ENCODE measurements at regions not wholly inside any gene's neighbourhood (a gene's known extent, or its start where the extent isn't known, plus 50 kb on each side); places are given as distances from the start of the nearest gene placed in this dataset.
"Not testable (repeated sequence)": the region's sequence is repeated elsewhere in the genome, so short reads cannot be mapped to it uniquely, and the experiment has no call there.

DNA sequence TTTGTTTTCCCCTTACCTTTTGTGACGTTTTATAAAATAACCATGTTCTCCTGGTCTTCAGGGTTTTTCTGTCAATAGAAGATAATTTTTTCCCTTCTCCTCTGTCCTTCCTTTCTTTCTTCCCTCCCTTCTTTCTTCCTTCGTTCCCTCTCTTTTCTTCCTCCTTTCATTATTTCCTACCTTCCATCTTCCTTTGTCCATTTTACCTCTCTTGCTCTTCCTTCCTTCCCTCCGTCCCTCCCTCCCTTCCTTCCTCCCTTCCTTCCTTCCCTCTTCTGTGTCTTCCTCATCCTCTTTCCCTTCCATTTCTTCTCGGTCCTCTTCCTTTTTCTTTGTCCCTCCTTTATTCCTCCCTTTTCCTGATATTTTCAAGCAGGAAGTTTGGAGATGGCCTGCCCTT is 128.2 kb downstream of the TEX36 start:
- no peak for DNase-seq (ENCODE audit: low read depth in 2 of 3, low spot score in 2 of 3)

DNA sequence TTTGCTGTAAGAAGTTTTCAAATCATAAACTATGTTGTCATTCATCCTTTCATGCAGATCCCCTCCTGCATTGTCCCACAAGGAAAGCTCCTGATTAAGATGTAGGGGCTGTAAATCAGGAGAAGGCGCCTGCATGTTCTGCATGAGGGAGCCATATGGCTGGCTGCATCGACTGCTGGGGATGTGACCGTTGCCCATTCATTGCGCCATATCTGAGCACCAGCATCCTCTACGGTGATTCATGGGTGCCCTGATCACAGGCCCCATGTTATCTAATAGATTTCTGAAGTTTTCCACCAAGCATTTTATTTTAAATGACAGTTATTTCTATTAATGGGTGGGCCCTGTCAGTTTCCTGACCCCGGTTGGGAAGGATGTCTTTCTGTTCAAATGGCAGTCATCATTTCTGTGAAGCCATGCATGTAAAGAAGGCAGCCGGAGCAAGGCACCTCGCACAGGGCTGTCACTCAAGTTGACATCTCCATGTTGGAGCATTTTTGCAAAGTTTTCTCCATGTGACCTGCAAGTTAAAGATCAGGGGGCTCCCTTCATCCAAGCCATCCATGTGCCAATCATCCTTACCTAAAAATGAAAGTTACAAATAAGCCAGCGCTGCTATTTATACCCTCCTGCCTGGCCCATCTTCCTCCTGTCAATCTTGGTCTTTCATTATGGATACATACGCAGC is 128.8 kb downstream of the TEX36 start:
- DNase-seq (ENCODE audit: low read depth in 2 of 3, low spot score in 2 of 3), result no peak

DNA sequence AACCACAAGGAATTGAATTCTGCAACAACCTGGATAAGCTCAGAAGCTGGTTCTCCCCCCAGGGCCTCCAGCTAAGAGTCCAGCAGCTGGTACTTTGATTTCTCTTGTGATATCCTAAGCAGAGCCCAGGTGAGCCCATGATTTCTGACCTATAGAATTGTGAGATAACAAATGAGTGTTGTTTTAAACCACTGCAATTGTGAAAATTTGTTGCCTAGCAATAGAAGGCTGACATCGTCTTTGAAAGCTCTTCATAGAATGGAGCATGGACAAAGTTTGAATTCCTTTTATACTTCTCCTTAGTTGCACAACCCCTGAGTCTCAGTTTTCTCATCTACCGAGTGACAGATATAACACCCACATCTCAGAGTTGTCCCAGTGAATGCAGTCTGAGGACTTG is 129.9 kb downstream of the TEX36 start:
- DNase-seq (ENCODE audit: low read depth in 2 of 3, low spot score in 2 of 3), result no peak

DNA sequence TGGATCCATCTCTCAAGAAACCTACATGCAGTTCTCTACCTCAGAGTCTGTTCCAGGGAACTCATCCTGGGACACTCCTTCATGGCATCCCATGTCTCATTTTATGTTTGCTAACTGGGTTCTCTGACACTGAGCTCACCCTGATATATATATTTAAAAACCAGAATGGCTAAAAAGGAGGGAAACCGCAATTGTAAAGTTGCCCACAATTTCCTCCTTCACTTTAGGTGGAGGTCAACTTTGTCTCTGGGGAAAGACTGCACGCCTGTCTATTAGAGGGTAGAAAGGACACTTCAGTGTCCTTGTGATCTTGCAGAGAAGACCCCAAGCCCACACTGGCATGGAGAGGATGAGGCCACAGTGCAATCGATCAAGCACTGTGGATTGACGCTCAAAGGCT is 131.7 kb downstream of the TEX36 start:
- no peak for DNase-seq (ENCODE audit: low read depth in 2 of 3, low spot score in 2 of 3)

DNA sequence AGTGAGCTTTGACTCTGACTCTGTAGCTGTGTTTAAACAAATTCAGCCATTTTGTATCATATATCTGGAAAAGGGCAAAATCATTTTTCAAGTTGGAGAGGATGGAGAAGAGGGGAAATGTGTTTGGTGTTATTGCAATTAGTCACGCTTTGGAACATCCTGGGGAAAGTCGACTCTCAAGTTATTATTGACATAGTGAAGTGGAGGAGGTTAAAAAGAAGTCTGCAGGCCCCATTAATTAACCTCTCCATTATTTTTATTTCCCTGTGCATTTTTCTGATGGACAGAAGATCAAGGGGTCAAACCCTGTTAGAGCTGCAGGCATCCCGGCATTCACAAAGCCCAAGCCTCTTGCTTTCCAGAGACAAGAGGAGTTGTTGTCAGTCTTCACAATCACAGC is 132.6 kb downstream of the TEX36 start:
- DNase-seq (ENCODE audit: low read depth in 2 of 3, low spot score in 2 of 3), result no peak

DNA sequence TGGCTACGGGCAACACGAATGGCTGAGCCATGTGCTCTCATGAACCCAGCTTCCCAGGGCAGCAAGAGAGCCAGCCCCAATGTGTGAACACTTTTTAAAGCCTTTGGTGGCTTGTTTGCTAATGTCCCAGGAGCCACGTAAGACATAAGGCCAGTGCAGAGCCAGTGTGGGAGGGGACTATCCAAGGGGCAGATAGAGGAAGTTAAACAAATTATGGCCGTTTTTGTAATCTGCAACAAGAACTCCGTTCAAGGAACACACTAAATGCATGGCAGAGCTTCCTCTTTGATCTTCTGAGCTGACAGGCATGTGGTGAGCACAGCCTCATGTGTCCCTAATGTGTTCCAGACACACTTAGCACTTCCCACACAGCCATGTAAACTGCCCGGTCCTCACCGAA is 133.3 kb downstream of the TEX36 start:
- DNase-seq (ENCODE audit: low read depth in 2 of 3, low spot score in 2 of 3), result no peak

DNA sequence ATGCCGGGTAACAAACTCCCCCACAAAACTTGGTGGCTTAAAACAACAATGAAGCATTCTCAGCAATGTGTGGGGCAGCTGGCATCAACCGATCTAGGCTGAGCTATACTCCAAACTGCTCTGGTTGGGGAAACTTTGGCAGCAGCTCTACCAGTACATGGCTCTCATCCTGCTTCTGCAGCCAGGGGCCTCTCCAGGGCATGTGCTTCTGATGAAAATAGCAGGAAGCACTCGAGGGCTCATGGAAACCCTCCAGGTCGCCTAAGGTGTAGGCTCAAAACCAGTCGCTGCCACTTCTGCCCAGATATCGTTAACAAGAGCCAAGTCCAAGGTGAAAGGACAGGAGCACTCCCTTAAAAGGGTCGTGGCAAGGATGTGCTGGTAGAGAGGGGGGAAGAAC is 134.1 kb downstream of the TEX36 start:
- no peak for DNase-seq (ENCODE audit: low read depth in 2 of 3, low spot score in 2 of 3)

DNA sequence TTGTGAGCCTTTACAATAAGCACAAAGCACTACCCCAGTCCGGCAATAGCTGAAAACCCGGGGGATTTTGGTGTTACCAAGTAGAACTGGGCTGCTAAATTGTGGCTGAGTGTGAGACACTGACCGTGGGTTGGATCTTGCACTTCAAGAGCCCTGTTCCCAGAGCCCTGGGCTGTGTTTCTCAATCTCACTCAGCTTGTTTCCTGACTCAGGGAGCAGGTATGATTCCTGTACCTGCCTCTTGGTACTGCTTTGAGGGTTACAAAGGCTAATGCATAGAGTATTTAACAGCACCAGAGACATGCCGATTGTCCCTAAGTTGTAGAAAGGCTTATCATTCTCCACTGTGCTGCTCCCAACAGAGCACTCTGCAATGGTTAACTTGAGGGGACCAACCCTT is 134.6 kb downstream of the TEX36 start:
- no peak for DNase-seq (ENCODE audit: low read depth in 2 of 3, low spot score in 2 of 3)

DNA sequence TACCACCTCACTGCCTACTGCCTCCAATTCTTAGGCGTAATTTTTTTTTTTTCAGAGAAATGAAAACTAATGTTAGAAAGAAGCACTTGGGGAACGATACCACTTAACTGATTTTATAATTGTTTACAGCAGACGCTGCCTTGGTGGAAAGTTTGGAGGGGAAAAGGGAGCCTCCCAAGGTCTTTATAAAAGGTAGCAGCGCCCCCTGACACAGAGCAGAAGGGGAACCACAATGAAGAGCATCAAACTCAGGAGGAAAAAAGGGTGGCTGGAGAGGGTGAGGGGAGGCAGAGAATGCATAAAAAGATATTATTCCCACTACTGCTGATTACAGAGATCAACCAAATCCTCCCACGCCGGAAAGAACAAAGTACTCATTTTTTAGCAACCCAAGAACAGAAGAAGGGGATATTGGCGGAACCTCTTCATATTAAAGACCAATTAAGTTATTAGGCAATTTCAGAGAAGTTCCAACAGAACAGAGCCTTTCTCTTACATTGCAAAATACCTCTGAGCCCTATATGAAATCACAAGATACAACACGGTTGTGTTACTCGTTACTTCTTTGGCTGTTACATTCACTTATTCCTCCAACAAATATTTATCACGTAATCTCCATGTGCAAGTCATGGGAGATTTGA is 135.8 kb downstream of the TEX36 start:
- DNase-seq (ENCODE audit: low read depth in 2 of 3, low spot score in 2 of 3), result no peak

DNA sequence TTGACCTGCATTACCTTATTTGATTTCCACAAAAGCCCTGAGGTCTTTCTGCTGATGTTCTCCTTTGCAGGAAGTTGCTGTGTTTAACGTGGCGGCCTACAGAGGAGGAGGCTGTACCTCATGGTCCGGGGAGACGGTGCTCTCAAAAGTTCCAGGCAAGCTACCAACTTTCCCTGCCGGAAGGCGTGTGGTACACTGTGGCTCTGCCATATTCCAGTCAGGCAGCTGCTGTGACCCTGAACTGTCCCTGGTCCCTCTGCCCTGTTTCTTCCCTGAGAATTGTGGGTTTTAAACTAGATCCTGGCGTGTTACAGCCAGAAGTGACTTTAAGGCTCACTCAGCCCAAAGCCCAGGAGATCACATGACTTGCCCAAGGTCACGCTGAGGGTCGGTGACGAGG is 139.2 kb downstream of the TEX36 start:
- no peak for DNase-seq (ENCODE audit: low read depth in 2 of 3, low spot score in 2 of 3)

DNA sequence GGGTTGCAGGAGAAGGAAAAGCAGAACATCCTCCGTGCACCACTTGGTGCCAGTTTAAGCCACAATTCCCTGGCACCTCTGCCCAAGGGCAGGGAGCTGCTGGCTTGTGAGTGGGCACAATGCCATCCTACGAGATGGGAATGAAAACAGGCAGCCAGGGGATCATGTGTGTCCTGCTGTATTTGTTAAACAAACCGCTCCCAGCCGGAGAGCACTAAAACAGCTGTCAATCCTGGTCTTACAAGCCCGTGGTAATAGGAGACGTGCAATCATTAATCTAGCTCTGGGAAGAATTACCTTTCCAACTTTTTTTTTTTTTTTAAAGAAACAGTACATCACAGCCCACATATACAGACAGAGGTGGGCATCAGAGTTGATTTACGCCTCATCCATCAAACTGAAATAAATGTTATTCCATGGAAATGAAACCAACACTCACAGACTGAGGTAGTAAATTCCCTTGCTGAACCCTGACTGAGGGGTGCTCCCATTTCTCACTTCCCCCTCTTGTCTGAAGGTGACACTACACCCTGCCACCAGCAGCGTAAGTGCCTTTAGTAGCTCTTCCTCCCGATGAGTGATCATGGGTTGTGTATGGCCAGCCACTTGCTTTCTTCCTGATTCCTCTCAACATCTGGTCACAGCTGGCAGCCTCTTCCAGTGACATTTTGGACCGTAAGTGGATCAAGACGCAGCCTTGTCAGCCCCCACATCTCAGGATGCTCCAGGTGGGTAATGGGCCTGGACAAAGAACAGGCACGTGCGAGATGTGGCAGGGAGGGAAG is 143.8 kb downstream of the TEX36 start:
- DNase-seq (ENCODE audit: low read depth in 2 of 3, low spot score in 2 of 3), result no peak

DNA sequence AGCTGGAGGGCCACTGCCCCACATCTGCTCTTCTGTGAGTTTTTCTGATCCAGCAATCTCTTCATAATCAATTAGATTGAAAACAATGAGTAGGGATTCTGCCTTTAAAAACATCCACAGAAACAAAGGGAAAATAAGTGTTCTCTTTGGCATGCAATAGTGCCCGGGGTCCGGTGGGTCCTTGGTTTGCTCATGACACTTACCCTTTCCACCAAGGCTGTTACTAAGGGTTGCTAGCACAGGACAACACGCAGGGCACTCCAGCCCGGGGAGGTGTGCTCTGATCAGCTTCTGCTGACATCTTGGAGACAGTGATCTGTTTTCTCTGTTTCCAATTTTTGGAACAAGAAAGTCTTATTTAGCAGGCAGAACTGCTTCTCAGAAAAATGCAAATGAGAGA is 146.7 kb downstream of the TEX36 start:
- DNase-seq (ENCODE audit: low read depth in 2 of 3, low spot score in 2 of 3), result no peak

DNA sequence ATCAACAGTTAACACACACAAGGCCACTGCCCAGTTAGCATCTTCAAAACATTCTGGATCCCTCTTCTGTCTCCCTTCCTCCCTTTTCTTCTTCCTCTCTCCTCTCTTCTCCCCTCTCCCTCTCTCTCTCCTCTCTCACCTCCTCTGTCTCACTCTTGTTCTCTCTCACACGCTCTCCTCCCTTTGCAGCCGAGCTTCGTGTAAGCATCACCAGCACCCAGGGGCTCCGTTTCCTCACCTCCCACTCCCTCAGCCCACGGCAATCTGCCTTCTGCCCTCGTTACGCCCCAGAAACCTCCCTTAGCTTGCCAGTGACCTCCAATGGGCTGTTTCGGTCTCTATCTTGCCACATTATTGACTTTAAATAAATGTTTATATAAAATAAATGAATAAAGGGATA is 147.4 kb downstream of the TEX36 start:
- no peak for DNase-seq (ENCODE audit: low read depth in 2 of 3, low spot score in 2 of 3)

DNA sequence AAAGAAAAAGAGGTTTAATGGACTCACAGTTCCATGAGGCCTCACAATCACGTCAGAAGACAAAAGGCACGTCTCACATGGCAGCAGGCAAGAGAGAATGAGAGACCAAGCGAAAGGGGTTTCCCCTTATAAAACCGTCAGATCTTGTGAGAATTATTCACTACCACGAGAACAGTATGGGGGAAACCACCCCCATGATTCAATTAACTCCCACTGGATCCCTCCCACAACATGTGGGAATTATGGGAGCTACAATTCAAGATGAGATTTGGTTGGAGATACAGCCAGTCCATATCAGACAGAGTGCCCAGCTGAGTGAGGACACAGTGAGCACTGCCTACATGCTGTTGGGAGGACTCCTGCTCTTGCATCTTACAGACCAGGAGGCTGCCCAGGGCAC is 148.4 kb downstream of the TEX36 start:
- no peak for DNase-seq (ENCODE audit: low read depth in 2 of 3, low spot score in 2 of 3)

DNA sequence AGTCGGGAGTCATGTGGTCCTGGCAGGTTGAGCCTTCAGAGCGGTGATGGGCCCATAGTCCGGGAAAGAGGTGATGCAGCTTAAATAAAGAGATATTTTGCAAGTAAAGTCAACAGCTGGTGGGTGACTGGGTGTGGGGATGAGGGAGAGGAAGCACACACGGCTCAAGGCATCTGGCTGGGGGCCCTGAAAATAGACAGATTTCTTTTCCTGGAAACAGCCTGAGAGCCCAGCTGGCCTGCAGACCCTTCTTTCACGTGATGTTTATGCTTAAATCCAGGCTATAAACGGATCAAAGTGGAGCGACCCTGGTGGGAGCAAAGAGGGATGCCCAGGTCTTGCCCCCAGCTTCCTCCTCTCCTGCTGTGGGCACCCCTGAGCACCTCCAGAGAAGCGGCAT is 149.1 kb downstream of the TEX36 start:
- DNase-seq (ENCODE audit: low read depth in 2 of 3, low spot score in 2 of 3), result no peak

DNA sequence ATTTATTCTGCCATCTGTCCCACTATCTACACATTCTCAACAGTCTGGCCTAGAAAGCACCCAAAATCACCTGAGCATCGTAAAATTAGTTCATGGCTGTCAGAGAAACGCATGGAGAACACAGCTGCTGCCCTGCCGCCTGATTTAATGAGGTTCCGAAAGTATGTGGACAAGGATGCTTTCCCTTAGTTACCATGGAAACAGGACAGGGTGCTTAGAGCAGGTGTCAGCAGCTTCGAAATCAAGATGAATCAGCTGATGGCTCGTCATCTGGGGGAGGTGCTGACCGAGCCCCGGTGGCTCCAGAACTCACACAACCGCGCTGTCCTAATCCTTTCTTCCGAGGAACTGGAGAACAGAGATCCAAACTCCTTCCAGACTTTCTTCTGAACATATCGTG is 151.5 kb downstream of the TEX36 start:
- DNase-seq (ENCODE audit: low read depth in 2 of 3, low spot score in 2 of 3), result no peak

DNA sequence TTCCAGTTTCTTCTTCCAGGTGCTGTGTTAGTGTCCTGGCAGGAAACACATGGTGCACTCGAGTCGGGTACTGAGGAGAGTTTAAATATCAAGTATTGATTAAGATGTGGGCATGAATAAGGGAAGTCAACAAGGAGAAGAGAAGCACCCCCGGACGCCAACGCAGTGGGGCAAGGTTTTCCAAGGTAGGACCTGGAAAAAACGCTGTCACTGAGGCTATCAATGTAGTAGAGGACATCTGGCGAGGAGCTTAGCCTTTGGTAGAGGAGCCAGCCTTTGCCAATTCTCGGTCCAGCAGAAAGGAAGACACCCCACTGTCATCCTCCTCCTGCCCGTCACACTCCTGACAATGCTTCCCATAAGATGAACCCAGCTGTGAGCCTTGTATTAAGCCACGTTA is 159.6 kb downstream of the TEX36 start:
- no peak for DNase-seq (ENCODE audit: low read depth in 2 of 3, low spot score in 2 of 3)

DNA sequence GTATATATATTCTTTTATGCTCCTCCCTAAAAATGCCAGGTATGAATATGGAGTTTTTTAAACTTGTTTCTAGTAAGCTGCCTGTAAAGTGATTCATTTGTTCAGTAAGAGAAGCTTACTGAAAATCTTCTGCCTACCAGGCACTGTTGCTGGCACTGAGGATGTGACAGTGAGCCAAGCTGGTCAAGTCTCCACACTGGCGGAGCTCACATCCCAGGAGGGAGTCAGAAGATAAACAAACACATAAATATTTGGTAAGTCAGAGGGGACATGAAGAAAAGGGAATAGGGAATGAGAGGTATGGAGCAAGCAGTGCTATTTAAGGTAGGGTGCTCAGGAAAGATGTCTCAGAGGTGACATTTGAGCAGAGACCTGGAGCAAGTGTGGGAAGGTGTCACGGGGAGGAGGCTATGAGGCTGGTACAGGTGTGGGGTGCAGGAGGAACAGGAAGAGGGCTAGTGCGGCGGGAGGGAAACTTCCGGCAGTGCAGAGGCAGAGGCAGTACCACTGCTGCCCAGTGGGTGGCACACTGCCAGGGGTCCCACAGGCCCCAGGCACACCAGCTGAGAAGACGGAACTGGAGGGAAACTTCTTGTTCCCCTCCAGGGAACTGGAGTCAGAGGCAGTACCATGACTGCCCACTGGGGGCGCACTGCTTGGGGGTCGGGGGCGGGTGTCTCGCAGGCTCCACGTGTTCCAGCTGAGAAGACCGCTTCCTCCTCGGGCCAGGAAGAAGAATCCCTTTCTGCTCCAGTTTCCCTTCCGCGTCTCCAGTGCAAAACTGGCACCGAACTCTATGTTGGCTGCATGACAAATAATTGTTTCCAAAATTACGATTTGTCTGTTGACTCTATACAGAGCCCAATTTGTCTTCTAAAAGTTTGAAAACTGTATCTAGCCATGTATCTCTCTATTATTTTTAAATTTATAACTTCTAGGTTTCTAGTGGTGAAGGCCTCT is 161.0 kb downstream of the TEX36 start:
- DNase-seq (ENCODE audit: low read depth in 2 of 3, low spot score in 2 of 3), result peak in 1 of 3 experiments; percentile 3

DNA sequence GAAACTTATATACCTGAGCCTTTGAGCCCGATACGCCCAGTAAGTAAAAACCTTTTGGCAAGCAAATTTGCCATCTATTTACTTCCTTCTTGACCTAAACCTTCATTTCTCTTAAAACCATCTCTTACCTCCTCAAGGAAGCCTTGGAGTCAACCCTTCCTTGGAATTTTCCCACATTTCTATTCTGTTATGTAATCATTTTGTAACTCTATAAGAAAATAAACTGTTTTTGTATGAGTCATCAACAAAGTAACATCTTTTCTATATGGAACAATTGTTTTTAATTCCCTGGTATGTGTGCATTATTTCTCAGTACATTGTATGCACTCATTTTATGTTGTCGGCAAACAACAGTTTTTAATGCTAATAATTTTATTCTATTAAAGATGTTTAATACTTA is 162.0 kb downstream of the TEX36 start:
- no peak for DNase-seq (ENCODE audit: low read depth in 2 of 3, low spot score in 2 of 3)

DNA sequence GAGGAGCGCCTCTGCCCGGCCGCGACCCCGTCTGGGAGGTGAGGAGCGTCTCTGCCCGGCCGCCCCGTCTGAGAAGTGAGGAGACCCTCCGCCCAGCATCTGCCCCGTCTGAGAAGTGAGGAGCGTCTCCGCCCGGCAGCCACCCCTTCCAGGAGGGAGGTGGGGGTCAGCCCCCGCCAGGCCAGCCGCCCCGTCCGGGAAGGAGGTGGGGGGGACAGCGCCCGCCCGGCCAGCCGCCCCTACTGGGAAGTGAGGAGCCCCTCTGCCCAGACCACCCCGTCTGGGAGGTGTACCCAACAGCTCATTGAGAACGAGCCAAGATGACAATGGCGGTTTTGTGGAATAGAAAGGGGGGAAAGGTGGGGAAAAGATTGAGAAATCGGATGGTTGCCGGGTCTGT is 164.6 kb downstream of the TEX36 start:
- DNase-seq (ENCODE audit: low read depth in 2 of 3, low spot score in 2 of 3), result not testable (repeated sequence)

DNA sequence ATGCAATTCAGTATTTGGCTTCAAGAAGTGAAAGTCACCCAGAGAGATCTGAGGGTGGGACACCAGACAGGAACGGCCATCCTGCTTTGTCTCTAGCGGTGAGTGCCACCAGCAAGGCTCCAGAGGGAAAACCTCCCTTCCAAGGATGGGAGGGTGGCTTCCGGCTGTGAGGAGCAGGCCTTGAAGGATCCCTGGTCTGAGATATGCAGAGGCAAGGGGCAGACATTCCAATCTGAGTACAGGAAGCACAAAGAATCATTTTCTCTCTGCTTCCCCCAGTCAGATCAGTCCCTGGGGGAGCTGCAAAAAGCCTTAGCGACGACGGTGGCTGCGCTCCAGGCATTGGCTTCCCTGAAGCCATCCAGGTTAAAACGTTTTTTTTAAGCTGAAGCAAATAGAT is 167.4 kb downstream of the TEX36 start:
- no peak for DNase-seq (ENCODE audit: low read depth in 2 of 3, low spot score in 2 of 3)
